HG03469 (cell line): ENCODE measurements at regions not wholly inside any gene's neighbourhood (a gene's known extent, or its start where the extent isn't known, plus 50 kb on each side); places are given as distances from the start of the nearest gene placed in this dataset.

ENCODE experiments used
- ATAC-seq: cut with Tn5 transposase; IDR thresholded peaks from one replicate; pipeline ENCODE4 v1.9.1; 2021; ENCODE audit warnings: mild to moderate bottlenecking, moderate library complexity, moderate number of reproducible peaks; ENCODE audit not compliant: unreplicated experiment

DNA sequence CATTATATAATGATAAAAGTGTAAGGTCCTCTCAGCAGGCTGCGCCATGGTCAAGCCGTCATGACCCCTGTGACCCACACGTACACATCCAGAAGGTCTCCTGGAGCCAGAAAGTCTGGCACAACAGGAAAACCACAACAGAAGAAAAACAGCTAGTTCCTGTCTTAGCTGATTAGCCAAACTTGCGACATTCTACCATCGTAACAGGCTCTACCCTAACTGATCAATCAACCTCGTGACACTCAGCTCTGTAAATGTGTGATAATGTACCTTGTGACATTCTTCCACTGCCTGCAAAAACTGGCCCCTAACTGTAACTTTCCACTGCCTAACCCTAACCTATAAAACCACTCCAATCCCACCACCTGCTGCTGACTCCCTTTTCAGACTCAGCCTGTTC lies 316.4 kb upstream of the TUSC1 start:
- no peak for ATAC-seq

DNA sequence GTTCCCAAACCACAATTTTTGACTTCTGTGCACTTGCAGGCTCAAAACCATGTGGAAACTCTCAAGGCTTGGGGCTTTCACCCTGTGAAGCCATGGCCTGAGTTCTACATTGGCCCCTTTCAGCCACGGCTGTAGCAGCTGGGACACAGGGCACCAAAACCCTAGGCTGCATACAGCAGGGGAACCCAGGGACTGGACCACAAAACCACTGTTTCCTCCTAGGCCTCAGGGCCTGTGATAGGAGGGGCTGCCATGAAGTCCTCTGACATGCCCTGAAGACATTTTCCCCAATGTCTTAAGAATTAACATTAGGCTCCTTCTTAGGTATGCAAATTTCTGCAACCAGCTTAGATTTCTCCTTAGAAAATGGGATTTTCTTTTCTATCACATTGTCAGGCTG lies 312.1 kb upstream of the TUSC1 start:
- no peak for ATAC-seq

DNA sequence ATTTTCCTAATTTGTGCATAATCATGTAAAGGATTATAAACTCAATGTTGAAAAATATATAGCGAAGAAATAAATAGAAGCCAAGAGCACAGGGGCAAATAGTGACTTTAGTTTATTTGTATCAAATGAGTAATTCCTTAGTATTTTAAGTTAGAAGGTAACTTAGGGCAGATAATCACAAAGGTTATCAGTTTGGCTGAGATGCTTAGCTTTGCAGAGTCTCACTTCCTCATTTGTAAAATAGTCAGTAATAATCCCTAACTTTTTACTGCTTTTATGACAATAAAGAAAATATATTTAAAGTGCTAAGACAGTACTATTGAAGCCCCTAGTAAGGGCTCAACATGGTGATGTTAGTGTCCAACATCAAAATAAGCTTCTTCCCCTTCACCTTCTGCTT lies 297.4 kb upstream of the TUSC1 start:
- no peak for ATAC-seq

DNA sequence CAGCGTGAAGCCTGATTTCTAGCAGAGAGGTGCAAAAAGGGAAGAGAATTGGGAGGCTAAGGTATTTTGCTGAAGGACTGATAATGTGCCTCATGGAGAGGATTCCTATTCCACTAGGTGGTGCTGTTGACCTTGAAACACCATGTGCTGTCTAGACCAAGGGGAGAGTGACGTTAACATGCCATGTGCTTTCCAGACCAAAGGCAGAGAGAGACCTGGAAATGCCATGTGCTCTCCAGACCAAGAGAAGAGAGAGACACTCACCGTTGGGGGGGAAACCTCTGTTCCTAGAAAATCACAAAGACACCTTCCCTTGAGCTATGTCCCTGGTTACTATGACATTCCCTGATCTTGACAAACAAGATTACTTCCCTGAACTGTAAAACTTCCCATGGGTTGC lies 286.0 kb upstream of the TUSC1 start:
- ATAC-seq, result no peak

DNA sequence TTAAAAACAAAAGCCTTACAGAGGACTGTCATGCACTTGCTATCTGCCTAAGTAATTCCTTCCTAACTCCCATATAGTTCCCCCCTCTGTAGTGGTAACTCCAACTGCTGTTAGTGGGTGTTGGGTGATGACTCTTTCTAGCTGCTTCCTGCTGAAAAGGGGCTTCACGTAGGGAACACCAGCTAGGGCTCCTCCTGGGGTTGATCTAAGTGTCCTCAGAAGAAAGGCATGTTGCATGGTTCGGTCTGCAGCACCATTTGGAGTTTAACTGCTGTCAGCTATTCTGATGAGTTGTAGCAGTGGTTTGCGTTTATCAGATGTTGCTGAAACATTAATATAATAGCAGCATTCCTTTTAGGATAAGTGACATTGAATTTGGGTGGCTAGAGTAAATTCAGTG lies 281.9 kb upstream of the TUSC1 start:
- ATAC-seq, result no peak

DNA sequence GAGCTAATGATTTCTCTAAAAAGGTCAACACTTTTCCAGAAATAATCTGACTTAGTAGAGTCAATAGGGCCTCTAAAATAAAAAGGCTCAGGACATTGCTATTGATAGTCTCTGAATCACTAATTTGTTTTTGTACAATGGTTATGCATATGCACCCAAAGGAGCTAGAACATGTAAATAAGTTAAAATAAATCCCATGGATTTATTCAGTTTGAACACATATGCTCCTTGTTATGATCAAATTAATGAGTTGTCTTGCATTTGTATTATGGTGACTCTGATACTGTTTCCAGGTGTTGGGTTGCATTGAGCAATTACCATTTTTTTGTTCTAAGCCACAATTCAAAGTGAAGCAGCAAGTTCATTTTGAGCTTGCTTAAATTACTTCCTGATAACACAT lies 276.0 kb upstream of the TUSC1 start:
- ATAC-seq, result no peak

DNA sequence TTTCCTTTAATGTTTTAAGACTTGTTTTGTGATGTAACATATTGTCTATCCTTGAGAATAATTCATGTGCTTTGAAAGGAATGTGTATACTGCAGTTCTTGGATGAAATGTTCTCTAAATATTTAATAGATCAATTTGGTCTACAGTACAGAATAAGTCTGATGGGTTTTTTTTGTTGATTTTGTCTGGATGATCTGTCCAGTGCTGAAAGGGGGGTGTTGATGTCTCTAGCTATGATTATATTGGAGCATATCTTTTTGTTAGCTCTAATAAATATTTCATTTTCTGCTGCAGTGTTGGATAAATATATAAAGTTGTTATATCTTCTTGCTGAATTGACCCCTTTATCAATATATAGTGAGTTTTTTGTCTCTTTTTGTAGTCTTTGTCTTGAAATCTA lies 269.9 kb upstream of the TUSC1 start:
- no peak for ATAC-seq

DNA sequence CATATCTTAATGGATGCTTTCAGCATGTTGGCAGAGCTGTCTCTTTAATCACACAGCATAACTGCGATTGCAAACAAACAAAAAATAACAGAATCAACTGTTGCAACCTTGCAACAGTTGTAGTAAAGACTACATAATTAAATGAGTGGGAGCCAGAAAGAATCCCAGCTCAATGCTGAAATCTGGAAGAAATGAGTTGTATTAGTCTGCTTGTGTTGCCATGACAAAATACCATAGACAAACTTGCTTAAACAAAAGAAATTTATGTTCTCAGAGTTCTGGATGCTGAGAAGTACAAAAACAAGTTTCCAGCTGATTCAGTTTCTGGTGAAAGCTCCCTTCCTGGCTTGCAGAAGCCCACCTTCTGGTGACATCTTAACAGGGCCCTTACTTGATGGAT lies 260.9 kb upstream of the TUSC1 start:
- ATAC-seq, result no peak

DNA sequence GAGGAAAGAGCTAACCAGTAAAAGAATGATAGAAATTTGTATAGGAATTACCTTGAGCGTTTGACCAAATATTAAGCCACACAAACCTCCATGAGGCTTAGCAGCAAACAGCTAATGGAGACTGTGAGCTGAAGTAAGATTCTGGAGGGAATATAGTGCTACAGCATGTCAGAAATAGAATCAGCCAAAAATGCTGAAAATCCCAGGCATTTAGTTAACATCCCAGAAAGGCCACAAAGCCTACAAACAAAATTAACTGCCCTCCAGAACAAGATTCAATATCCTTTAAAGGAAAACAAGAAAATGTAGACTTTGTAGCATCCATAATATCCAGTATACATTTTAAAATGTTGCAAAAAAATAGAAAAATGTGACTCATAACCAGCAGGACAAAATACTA lies 257.8 kb upstream of the TUSC1 start:
- ATAC-seq, result no peak

DNA sequence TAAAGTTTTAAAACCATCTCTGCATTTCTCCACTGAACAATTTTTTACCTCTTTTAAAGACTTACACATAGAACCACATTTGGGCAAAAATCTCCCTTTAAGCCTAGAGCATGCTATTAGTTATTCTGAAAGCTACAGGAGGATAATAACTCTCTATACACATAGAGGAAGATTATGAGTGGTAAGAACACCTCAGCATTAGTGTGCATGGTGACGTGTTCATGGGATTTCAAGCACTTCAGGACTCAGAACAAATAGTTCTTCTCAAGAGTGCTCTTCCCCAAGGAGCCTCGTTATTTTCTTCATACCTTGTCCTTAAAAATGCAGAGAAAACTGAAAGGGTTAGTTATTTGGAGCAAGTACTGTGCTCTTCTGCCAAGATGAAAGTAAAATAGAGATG lies 256.9 kb upstream of the TUSC1 start:
- ATAC-seq, result no peak

DNA sequence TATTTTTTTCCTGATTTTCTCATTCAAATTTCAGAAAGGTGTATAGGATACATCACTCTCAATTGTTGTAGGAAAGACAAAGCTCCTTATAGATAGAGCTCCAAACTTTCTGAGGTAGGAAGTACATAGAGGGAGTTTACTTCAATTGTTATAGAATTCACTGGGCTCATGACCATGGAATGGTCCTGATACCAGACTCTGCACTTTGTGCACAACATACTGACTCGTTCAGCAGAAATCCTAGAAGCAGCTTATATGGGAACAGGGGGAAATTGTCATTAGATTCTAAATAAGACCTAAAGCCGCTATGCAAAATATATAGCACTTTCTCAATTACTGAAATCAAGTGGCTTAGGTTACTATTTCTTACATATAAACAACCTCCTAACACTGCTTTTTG lies 240.5 kb upstream of the TUSC1 start:
- no peak for ATAC-seq

DNA sequence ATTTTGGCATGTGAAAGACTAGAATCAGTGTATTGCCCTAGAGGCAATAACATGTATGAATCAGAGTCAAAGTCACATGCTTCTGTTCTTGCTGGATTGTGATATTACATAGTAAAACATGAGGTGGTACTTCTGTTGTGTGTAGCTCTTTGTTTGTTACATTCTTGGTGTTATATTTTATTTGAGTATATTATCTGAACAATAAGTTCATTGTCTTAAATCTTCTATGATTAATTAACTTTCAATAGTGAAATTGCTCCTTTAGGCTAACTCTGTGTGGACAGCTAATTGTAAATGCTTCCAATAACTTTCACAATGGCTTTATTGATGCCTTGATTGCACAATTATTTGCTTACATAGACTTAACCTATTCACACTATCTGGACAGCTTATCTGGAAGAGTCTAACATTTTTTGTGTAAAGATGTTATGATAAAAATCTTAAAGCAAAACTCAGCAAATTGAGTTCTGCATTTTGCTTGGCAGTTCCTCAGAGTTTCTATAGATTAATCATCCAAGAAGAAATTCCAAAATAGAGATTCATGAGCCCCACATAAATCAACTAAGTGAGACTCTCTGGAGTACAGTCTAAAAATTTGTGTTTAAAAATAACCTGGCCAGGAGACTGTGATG lies 239.6 kb upstream of the TUSC1 start:
- no peak for ATAC-seq

DNA sequence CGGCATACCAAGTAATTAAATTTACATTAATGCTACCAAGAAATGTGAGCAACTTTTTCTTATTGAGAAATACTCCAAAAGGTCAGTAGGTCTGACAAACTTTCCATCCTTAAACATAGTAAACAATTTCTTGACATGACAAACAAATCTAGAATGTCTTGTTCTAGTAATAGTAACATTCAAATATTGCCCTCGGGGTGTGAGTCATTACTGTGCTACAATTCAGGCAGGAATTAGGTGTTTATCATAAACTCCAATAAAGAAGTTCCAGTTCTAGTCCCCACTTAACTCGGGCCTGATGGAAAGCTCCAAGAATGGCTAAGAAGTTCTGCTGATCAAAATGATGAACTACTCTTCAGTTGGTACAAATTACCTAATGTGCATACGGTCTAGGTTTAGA lies 235.6 kb upstream of the TUSC1 start:
- ATAC-seq, result no peak

DNA sequence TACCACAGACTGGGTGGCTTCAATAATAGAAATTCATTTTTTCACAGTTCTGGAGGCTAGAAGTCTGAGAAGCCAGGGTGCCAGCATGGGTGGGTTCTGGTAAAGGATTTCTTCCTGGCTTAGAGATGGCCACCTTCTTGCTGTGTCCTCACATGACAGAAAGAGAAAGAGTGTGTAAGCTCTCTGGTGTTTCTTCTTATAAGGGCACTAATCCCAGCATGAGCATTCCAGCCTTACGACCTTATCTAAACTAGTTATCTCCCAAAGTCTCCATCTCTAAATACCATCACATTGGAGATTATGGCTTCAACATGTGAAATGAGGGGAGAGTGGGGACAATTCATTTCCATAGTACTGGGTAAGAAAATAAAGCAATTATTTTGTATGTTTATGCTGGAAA lies 226.5 kb upstream of the TUSC1 start:
- no peak for ATAC-seq

DNA sequence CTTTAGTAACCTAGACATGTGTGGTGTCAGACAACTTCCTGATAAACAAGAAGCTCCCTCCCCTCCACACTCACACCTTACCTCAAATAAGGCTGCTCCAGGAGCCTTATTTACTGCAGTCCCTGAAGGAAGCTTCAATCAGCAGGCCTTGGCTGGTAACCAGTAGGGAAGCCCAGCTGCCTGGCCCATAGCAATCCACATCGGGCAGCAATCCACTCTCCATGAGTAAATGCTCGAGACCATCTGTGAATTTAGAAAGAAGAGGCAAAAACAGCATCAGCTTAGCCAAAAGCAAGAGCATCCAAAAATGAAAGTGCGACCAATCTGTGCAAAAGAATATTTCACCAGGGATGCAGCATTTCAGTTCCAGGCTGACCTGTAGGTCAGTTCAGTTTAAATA lies 213.3 kb upstream of the TUSC1 start:
- no peak for ATAC-seq

DNA sequence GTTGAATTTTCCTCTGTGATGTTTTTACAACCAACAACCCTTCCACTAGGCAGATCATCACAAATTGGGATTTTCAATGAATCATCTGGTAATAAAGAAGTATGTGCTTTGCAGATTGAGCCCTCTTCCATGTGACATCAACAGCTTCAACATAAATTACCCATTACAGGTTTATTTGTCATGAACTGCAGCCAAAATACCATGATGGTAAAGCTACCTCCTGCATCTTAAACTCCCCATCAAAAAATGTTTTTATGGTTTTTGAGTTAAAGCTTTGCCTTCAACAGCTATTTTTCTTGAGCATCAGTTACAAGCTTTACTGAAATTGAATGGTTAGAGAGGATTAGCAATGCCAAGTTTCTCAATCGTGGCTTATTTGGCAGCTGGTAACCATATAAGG lies 211.4 kb upstream of the TUSC1 start:
- ATAC-seq, result no peak

DNA sequence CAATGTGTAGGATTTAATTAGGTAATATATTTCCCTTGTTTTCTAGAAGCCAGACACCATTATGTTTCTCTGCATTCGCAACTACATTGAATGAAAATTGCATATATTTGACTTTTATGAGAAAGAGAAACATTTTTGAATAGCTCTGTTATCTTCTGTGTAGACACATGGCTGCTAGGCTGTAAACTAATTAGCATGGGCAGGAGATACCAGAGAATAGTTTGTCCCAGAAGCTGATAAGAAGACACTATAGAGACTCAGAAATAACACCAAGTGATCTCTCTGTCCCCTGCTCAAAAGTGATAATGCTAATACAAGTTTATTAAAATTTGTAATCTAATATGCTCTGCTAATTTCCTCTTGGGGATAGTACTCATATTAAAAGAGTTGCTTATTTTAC lies 198.0 kb upstream of the TUSC1 start:
- no peak for ATAC-seq

DNA sequence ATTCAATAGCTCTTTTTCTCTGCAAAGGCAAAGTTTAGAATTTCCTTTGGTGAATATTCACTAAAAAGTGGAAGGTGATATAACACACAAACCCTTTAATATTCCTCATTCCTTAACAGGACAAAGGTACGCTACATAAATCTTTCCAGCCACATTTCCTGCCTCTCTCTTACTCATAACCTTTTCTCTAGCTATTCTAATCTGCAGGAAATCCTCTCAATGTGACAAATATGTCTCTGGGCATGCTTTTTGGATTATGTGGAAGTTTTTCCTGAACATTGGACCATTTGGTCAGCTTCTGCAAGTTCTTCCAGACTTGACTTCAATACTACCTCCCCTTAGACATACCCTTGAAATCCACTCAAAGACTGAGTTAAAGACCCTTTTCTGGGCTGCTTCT lies 186.3 kb upstream of the TUSC1 start:
- no peak for ATAC-seq

DNA sequence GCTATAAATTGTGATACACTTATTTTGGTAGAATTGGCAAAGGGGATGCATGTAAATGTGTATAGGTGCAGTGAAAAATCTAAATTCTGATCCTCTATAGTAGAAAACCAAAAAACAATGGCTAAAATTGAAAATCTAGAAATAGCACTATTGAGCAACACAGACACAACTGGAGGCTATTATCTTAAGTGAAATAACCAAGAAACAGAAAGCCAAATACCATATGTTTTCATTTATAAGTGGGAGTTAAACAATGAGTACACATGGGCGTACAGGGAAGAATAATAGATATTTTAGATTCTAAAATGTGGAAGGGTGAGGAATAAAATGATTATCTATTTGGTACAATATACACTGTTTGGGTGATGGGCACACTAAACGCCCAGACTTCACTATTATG lies 183.2 kb upstream of the TUSC1 start:
- ATAC-seq, result no peak

DNA sequence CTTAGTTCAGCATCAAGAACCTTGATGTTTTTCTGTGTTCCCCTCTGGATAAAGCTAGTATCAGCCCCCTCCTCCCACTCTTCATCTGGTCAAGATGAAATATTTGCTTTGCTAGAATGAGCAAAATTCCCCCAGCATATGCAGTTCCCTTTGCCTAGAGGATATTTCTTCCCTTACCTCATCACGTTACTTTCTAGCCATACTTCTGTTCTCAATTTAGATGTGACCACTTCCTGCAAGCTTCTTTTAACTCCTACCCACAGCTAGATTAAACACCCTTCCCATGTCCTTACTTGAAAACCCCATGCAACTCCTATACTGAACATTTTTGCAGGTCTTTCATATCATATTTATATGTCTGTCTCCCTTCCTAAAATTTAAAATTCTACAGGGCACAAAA lies 178.9 kb upstream of the TUSC1 start:
- ATAC-seq, result no peak

DNA sequence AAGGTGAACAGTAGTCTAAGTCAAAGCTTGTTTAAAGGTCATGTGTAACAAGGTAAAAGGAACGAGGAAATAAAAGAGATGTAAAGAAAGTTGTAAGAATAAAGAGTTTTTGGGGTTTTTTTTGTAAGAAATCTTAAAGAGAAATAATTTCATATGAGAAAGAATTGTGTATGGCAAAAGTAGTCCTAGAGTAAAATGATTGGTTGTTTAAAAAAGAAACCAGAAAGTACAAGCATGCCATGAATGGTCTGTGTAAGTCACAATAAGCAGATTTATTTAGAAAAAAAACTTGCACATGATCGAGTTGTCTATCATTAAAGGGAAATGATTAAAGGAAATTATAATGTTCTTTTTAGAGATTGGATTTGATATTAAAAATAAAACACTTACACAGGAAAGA lies 172.6 kb upstream of the TUSC1 start:
- no peak for ATAC-seq

DNA sequence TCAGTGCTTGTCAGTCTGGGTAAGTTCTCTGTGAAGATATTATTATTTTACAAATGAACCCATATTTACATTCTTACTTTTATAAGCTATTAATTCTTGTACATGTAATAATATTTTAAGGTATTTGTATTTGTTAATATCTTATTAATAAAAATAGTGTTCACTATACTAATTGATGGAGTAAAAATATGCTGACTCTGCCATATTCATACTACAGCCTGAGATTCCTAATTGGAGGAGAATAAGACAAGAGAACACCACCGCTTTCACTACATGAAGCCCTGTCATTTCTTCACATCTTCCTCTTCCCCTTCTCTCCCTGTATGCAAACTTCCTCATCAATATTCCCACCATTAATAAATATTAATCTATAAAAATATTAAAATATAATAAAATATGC lies 167.6 kb upstream of the TUSC1 start:
- ATAC-seq, result no peak

DNA sequence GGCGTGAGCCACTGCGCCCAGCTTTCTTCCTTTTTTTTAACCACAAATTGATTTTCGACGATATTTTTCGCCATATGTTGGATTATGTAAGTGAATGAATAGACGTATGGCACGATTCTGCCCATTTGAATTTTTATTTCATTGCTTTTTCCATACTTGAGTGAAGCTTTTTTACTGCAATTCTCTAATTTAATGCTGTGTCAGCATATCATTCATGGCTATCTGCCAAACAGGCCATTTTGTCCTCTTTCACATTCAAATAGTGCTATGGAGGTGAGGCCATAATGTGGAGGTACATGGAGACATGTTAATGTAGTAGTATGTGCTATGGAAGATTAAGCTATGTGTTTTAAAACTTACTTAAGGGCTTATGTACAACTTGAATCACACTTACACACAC lies 152.1 kb upstream of the TUSC1 start:
- no peak for ATAC-seq

DNA sequence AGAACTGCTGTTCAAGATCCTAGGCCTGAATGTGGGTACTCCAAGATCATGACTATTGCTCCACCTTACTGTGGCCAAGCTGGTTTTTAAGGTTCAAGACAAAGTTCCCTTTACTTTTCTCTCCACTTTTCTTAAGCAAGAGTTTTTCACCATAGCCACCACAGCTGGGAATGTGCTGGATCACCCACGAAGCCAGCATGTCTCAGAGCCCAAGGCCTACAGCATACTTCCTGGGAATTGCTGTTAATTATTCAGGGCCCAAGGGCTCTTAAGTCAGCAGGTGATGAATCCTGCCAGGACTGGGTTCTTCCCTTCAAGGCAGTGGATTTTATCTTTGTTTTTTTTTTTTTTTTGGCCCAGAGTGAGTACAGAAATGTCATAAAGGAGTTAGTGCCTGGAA lies 149.4 kb upstream of the TUSC1 start:
- no peak for ATAC-seq
